Keratinocyte (primary cell): ENCODE measurements at regions not wholly inside any gene's neighbourhood (a gene's known extent, or its start where the extent isn't known, plus 50 kb on each side); places are given as distances from the start of the nearest gene placed in this dataset.

Experiments used
- DNase-seq: peaks from one replicate; pipeline ENCODE4 v3.0.0-alpha.2; 2011; ENCODE audit warnings: low read depth, missing footprints, low spot score
- FAIRE-seq: peaks from 2 replicates; lab custom pipeline; 2011; peaks lifted over from hg19 to GRCh38; lab: Jason Lieb, UNC
- H2AFZ ChIP-seq: 2 replicates; pipeline ENCODE4 v1.6.0; 2012; ENCODE audit warnings: low read length, control low read depth, inconsistent platforms; ENCODE audit not compliant: control insufficient read depth
- H3K27ac ChIP-seq: 2 replicates; pipeline ENCODE4 v1.5.1; 2011; ENCODE audit warnings: low read length; ENCODE audit not compliant: control insufficient read depth, insufficient read depth
- H3K27me3 ChIP-seq: 3 replicates; pipeline ENCODE4 v1.6.0; 2011; ENCODE audit warnings: low read length; ENCODE audit not compliant: control insufficient read depth, insufficient read depth; ENCODE audit errors: extremely low read depth
- H3K36me3 ChIP-seq, 2 experiments: 2 replicates in 1 of 2; 3 replicates in 1 of 2; pipeline ENCODE4 v1.5.1; 2011; ENCODE audit warnings: low read length in 2 of 2, mild to moderate bottlenecking in 1 of 2; ENCODE audit not compliant: control insufficient read depth in 2 of 2, insufficient read depth in 2 of 2; ENCODE audit errors: extremely low read depth in 1 of 2
- H3K4me1 ChIP-seq: 3 replicates; pipeline ENCODE4 v1.5.1; 2011; ENCODE audit warnings: low read length; ENCODE audit not compliant: control insufficient read depth, insufficient read depth; ENCODE audit errors: extremely low read depth
- H3K4me2 ChIP-seq: 3 replicates; pipeline ENCODE4 v1.6.0; 2011; ENCODE audit warnings: low read depth, low read length; ENCODE audit not compliant: control insufficient read depth, insufficient read depth; ENCODE audit errors: extremely low read depth
- H3K4me3 ChIP-seq, 3 experiments: fragments of 200-600 bp in 1 of 3; sonication (generic) in 1 of 3; 2 replicates in 2 of 3; 3 replicates in 1 of 3; pipeline ENCODE4 v1.5.1; 2011 to 2016; ENCODE audit warnings: low read length in 3 of 3, mild to moderate bottlenecking in 3 of 3, control low read depth in 2 of 3, inconsistent platforms in 1 of 3, low read depth in 1 of 3, mixed read lengths in 1 of 3, mixed run types in 1 of 3, moderate library complexity in 1 of 3; ENCODE audit not compliant: control insufficient read depth in 2 of 3, insufficient read depth in 2 of 3; ENCODE audit errors: extremely low read depth in 1 of 3
- H3K79me2 ChIP-seq: 2 replicates; pipeline ENCODE4 v1.6.0; 2012; ENCODE audit warnings: low read length; ENCODE audit not compliant: control insufficient read depth, insufficient read depth
- H3K9ac ChIP-seq: 3 replicates; pipeline ENCODE4 v1.6.0; 2011; ENCODE audit warnings: low read length; ENCODE audit not compliant: control insufficient read depth, insufficient read depth; ENCODE audit errors: extremely low read depth
- H3K9me1 ChIP-seq: 3 replicates; pipeline ENCODE4 v1.6.0; 2011; ENCODE audit warnings: low read length; ENCODE audit not compliant: control insufficient read depth, insufficient read depth; ENCODE audit errors: extremely low read depth
- H3K9me3 ChIP-seq: 2 replicates; pipeline ENCODE4 v1.5.1; 2012; ENCODE audit warnings: low read depth, low read length; ENCODE audit not compliant: control insufficient read depth
- H4K20me1 ChIP-seq: 3 replicates; pipeline ENCODE4 v1.6.0; 2011; ENCODE audit warnings: low read length; ENCODE audit not compliant: control insufficient read depth, insufficient read depth; ENCODE audit errors: extremely low read depth
- CTCF ChIP-seq, 3 experiments: IDR thresholded peaks in 1 of 3; conservative IDR thresholded peaks in 1 of 3; optimal IDR thresholded peaks in 1 of 3; 2 replicates in 2 of 3; 3 replicates in 1 of 3; pipeline versions ENCODE3 to v1.5.1; 2011; ENCODE audit warnings: low read length in 3 of 3, mild to moderate bottlenecking in 3 of 3, moderate library complexity in 2 of 3, control low read depth in 1 of 3, inconsistent platforms in 1 of 3; ENCODE audit not compliant: insufficient read depth in 2 of 3; ENCODE audit errors: extremely low read depth in 1 of 3
- EZH2 ChIP-seq: IDR thresholded peaks from one replicate; pipeline ENCODE4 v1.6.1; 2012; ENCODE audit warnings: inconsistent platforms, mild to moderate bottlenecking, low read length, moderate library complexity
- dilution Hi-C: fragments of 300-500 bp; cut with MboI; formaldehyde crosslinking; loops from one replicate; pipeline ENCODE4 v1.7.0; 2020; ENCODE audit warnings: low sequenced_read_pairs; ENCODE audit not compliant: extremely low pct_ligation_motif_present

GRCh38 chr9:4386819-4387218 is 87.0 kb upstream of the GLIS3 start:
- TF ChIP-seq EZH2 (no peak), CTCF (optimal IDR thresholded peaks at IDR 0.05 in 1 of 3, IDR thresholded peaks at IDR 0.05 in 1 of 3, conservative IDR thresholded peaks at IDR 0.05 in 1 of 3; ENCODE audit: extremely low read depth in 1 of 3, insufficient read depth in 2 of 3, low read length in 3 of 3) (peak in 1 of 3 experiments; percentile 23)
- H3K27me3 ChIP-seq = no peaks in the 10 kb centered on the region
- H3K36me3 ChIP-seq = no peaks in the 10 kb centered on the region
- no peaks in the 10 kb centered on the region for H3K79me2 ChIP-seq
- no peak overlapping the region for H3K4me2 ChIP-seq
- H3K9ac ChIP-seq = no peak overlapping the region
- dilution Hi-C loops = no loop called here
- H3K4me1 ChIP-seq = no peaks in the 10 kb centered on the region
- DNase-seq (no peak), FAIRE-seq (no peak)
- no peak overlapping the region for H3K27ac ChIP-seq
- H3K9me1 ChIP-seq = no peaks in the 10 kb centered on the region
- no peak overlapping the region for H2AFZ ChIP-seq
- no peaks in the 10 kb centered on the region for H3K9me3 ChIP-seq
- H3K4me3 ChIP-seq = no peak overlapping the region
- H4K20me1 ChIP-seq = no peaks in the 10 kb centered on the region

- H3K79me2 ChIP-seq = no peaks in the 10 kb centered on the region
- no peak overlapping the region for H3K4me3 ChIP-seq
- FAIRE-seq = no peak
- no peaks in the 10 kb centered on the region for H3K4me1 ChIP-seq
- no peak overlapping the region for H3K9ac ChIP-seq
- no peaks in the 10 kb centered on the region for H3K36me3 ChIP-seq
- H4K20me1 ChIP-seq = no peaks in the 10 kb centered on the region
- H3K4me2 ChIP-seq = no peak overlapping the region
- no peaks in the 10 kb centered on the region for H3K27me3 ChIP-seq
- no peaks in the 10 kb centered on the region for H3K9me1 ChIP-seq
- no peak overlapping the region for H3K27ac ChIP-seq
- no peak overlapping the region for H2AFZ ChIP-seq
- no peak for DNase-seq
- no peaks in the 10 kb centered on the region for H3K9me3 ChIP-seq
- TF ChIP-seq EZH2 (no peak), CTCF (optimal IDR thresholded peaks at IDR 0.05 in 1 of 3, IDR thresholded peaks at IDR 0.05 in 1 of 3, conservative IDR thresholded peaks at IDR 0.05 in 1 of 3; ENCODE audit: extremely low read depth in 1 of 3, insufficient read depth in 2 of 3, low read length in 3 of 3) (no peak)
- dilution Hi-C loops = no loop called here
Measured at GRCh38 chr9:4384750-4385149, 84.9 kb upstream of the GLIS3 start.
